Peyer's patch (tissue), 4 donors: ENCODE measurements at regions not wholly inside any gene's neighbourhood (a gene's known extent, or its start where the extent isn't known, plus 50 kb on each side); places are given as distances from the start of the nearest gene placed in this dataset.
"Not testable (repeated sequence)": the region's sequence is repeated elsewhere in the genome, so short reads cannot be mapped to it uniquely, and the experiment has no call there.

Experiments used
- DNase-seq, 3 donors: peaks; one replicate each; pipeline ENCODE4 v3.0.0-alpha.2; 2017 to 2019
- H3K27ac ChIP-seq, 4 donors: fragments of 200-600 bp; sonication (generic); one replicate each; pipeline ENCODE4 v1.5.1; 2016 to 2019
- H3K27me3 ChIP-seq, 2 donors: fragments of 200-600 bp; sonication (generic); one replicate each; pipeline ENCODE4 v1.5.1; 2019
- H3K36me3 ChIP-seq, 3 donors: fragments of 200-600 bp; sonication (generic); one replicate each; pipeline ENCODE4 v1.5.1; 2016 to 2019
- H3K4me1 ChIP-seq, 4 donors: fragments of 200-600 bp; sonication (generic); one replicate each; pipeline ENCODE4 v1.5.1; 2016 to 2019
- H3K4me3 ChIP-seq, 4 donors: fragments of 200-600 bp; sonication (generic); 1 replicate in 3 of 4; 2 replicates in 1 of 4; pipeline ENCODE4 v1.5.1; 2016 to 2019; ENCODE audit warnings: mild to moderate bottlenecking in 1 of 4
- H3K9me3 ChIP-seq, 4 donors: fragments of 200-600 bp; sonication (generic); one replicate each; pipeline ENCODE4 v1.5.1; 2016 to 2019; ENCODE audit warnings: mild to moderate bottlenecking in 1 of 4
- POLR2A ChIP-seq, 2 donors: fragments of 450-650 bp; IDR thresholded peaks; one replicate each; pipeline ENCODE4 v1.5.1; 2017; ENCODE audit warnings: antibody characterized with exemption in 2 of 2, mild to moderate bottlenecking in 2 of 2, moderate library complexity in 2 of 2
- TF ChIP-seq, protein P1 (sequence below), 6 experiments: fragments of 450-650 bp in 4 of 6; fragments of 200-600 bp in 2 of 6; sonication (generic) in 1 of 6; IDR thresholded peaks; one replicate each; pipeline ENCODE4 v1.5.1; 2017 to 2019; ENCODE audit warnings: antibody characterized with exemption in 6 of 6, mild to moderate bottlenecking in 3 of 6, moderate library complexity in 1 of 6

DNA sequence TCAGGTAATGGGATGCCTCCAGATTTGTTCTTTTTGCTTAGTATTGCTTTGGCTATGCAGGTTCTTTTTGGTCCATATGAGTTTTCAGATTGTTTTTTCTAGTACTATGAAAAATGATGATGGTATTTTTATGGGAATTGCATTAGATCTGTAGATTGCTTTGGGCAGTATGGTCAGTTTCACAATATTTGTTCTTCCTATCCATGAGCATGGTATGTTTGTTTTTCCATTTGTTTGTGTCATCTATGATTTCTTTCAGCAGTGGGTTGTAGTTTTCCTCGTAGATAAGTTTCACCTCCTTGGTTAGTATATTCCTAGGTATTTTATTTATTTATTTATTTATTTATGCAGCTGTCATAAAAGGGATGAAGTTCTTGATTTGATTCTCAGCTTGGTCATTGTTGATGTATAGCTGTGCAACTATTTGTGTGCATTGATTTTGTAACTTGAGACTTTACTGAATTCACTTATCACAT, 103.9 kb upstream of the DNAH14 start:
- TF ChIP-seq POLR2A (IDR thresholded peaks at IDR 0.05), result no peak
- TF ChIP-seq, protein P1, sequence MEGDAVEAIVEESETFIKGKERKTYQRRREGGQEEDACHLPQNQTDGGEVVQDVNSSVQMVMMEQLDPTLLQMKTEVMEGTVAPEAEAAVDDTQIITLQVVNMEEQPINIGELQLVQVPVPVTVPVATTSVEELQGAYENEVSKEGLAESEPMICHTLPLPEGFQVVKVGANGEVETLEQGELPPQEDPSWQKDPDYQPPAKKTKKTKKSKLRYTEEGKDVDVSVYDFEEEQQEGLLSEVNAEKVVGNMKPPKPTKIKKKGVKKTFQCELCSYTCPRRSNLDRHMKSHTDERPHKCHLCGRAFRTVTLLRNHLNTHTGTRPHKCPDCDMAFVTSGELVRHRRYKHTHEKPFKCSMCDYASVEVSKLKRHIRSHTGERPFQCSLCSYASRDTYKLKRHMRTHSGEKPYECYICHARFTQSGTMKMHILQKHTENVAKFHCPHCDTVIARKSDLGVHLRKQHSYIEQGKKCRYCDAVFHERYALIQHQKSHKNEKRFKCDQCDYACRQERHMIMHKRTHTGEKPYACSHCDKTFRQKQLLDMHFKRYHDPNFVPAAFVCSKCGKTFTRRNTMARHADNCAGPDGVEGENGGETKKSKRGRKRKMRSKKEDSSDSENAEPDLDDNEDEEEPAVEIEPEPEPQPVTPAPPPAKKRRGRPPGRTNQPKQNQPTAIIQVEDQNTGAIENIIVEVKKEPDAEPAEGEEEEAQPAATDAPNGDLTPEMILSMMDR (IDR thresholded peaks at IDR 0.05), result no peak
- Histone ChIP-seq H3K4me3 (no peak overlapping the region), H3K9me3 (no peaks in the 10 kb centered on the region), H3K27me3 (no peaks in the 10 kb centered on the region), H3K4me1 (no peaks in the 10 kb centered on the region), H3K27ac (no peak overlapping the region), H3K36me3 (no peaks in the 10 kb centered on the region)
- no peak for DNase-seq

DNA sequence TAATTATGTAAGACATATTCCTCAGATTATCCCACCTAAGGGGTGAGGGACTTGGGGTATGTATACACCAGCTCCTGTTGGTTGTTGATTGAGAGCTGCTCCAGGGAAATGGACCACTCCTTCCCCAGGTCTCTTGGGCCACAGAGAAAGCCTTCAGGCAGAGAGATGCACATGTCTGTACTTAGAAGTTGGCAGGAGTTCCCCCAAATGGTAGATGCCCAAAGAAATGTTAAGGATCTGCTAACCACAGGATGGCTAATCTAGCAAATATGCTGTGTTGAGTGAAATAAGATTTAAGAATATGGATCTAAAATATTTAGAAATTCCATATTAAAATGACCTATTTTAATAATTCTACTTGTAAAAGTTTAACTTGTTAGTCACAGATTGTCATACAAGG, 100.8 kb upstream of the DNAH14 start:
- no peak for DNase-seq

DNA sequence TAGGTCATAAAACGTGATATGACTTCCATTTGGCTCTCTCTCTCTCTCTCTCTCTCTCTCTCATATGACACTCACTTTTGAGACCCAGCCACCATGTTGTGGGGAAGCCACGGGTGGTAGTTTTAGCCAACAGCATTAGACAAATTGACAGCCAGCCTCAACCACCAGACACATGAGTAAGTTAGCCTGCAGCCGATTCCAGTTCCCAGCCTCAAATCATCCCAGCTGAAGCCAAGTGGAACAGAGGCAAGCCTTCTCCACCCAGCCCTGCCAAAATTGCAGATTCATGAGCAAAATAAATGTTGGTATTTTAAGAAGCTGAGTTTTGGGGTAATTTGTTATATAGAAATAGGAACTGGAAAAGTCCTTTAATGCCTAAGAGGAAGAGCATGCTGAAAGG, 98.0 kb upstream of the DNAH14 start:
- TF ChIP-seq, protein P1 (IDR thresholded peaks at IDR 0.05), result no peak
- no peak for TF ChIP-seq POLR2A (IDR thresholded peaks at IDR 0.05)
- Histone ChIP-seq H3K4me3 (no peak overlapping the region), H3K9me3 (no peaks in the 10 kb centered on the region), H3K27me3 (no peaks in the 10 kb centered on the region), H3K4me1 (no peaks in the 10 kb centered on the region), H3K27ac (no peak overlapping the region), H3K36me3 (no peaks in the 10 kb centered on the region)
- DNase-seq, result no peak

More for the DNA sequence above, 100.8 kb upstream of the DNAH14 start:
- H3K36me3 ChIP-seq, result no peaks in the 10 kb centered on the region
- H3K4me1 ChIP-seq, result no peaks in the 10 kb centered on the region
- no peak overlapping the region for H3K27ac ChIP-seq
- no peaks in the 10 kb centered on the region for H3K27me3 ChIP-seq
- H3K4me3 ChIP-seq, result no peak overlapping the region
- TF ChIP-seq, protein P1 (IDR thresholded peaks at IDR 0.05), result no peak
- TF ChIP-seq POLR2A (IDR thresholded peaks at IDR 0.05), result no peak
- H3K9me3 ChIP-seq, result no peaks in the 10 kb centered on the region

DNA sequence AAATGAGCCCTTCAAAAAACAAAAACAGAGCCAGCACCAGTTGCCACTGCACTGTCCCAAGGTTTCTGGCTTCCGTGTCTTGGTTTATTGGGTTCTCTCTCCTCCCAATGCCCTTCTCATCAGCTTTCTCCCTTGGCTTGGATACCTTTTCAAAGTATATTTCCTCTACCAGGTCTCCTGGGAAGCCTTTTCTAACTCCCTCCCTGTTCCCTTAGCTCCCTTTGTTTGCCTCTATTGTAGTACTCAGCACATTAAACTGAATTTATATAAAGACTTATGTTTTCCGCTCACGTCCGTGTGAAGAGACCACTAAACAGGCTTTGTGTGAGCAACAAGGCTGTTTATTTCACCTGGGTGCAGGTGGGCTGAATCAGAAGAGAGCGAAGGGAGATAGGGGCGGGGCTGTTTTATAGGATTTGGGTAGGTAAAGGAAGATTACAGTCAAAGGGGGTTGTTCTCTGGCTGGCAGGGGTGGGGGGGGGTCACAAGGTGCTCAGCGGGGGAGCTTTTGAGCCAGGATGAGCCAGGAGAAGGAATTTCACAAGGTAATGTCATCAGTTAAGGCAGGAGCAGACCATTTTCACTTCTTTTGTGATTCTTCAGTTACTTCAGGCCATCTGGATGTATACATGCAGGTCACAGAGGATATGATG, 89.7 kb upstream of the DNAH14 start:
- not testable (repeated sequence) for H3K27me3 ChIP-seq, DNase-seq, H3K27ac ChIP-seq

DNA sequence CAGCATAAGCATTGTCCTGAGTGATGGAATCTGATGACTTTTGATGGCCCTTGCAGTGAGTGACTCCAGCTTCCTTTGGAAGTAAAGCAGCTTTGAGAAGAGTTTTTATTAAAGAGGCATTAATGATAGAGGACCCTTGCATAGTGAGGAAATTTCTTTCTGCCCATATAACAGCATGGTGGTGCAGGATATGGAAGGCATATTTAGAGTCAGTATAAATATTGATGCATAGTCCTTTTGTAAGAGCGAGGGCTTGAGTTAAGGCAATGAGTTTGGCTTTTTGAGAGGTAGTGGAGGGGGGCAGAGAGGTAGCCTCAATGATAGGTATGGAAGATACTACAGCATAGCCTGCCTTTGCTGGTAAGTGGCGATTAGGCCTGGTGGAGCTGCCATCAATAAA, 87.7 kb upstream of the DNAH14 start:
- not testable (repeated sequence) for H3K9me3 ChIP-seq, H3K36me3 ChIP-seq, H3K27ac ChIP-seq, H3K4me3 ChIP-seq, DNase-seq, H3K27me3 ChIP-seq, H3K4me1 ChIP-seq

More for the DNA sequence above, 89.7 kb upstream of the DNAH14 start:
- H3K4me3 ChIP-seq, H3K4me1 ChIP-seq, H3K36me3 ChIP-seq, H3K9me3 ChIP-seq: not testable (repeated sequence)

DNA sequence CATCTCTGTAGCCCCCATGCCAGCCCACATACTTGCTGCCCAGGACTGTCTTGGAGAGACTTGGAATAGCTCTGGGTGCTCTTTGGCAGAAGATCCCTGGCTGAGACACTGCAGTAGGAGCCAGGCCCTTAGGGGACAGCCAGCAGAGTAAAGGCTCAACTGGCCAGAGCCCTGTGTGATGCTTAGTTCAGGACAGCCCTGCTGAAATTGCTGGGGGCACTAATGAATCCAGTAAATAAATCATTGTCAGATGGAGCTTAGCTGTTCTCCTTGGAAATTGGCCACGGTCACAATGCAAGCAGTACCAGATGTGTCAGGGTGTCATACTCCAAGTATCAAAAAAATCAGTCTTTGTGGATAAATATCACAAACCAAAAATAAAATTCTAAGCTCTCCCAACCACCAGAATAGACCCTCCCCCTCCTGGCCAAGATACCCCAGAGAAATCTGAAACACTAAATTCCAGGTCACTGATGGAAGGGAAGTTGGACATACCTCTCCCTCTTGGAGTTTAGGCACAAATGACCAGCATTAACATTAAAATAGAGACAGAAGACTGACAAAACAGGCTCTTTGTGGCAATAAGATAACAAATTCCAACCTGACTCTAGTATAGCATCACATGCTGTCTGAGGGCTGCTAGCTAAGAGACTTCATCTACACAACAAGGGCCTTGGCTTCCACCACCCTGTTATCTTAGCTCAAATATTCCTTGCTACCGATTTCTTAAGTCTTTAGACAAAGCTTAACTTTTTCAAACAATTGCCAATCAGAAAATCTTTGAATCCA, 83.2 kb upstream of the DNAH14 start:
- Histone ChIP-seq H3K9me3 (no peaks in the 10 kb centered on the region), H3K27me3 (no peaks in the 10 kb centered on the region), H3K4me1 (no peaks in the 10 kb centered on the region), H3K4me3 (no peak overlapping the region), H3K36me3 (no peaks in the 10 kb centered on the region), H3K27ac (no peak overlapping the region)
- no peak for DNase-seq
- TF ChIP-seq POLR2A (IDR thresholded peaks at IDR 0.05), result no peak
- TF ChIP-seq, protein P1 (IDR thresholded peaks at IDR 0.05), result no peak
